Endothelial cell (in vitro differentiated cells): ENCODE measurements at regions not wholly inside any gene's neighbourhood (a gene's known extent, or its start where the extent isn't known, plus 50 kb on each side); places are given as distances from the start of the nearest gene placed in this dataset.
"Not testable (repeated sequence)": the region's sequence is repeated elsewhere in the genome, so short reads cannot be mapped to it uniquely, and the experiment has no call there.

Experiments used
- DNase-seq: peaks from one replicate; pipeline ENCODE4 v3.0.0; 2021; ENCODE audit warnings: low spot score
- H3K27ac Mint-ChIP-seq: one replicate; pipeline ENCODE4 v1.8.0; 2021; ENCODE audit warnings: mixed read lengths, inconsistent platforms; ENCODE audit not compliant: unreplicated experiment
- H3K27me3 Mint-ChIP-seq: one replicate; pipeline ENCODE4 v1.8.0; 2021; ENCODE audit warnings: mild to moderate bottlenecking, moderate library complexity, mixed read lengths, inconsistent platforms; ENCODE audit not compliant: unreplicated experiment
- H3K36me3 Mint-ChIP-seq: one replicate; pipeline ENCODE4 v1.8.0; 2021; ENCODE audit warnings: mild to moderate bottlenecking, low read depth, mixed read lengths, inconsistent platforms; ENCODE audit not compliant: unreplicated experiment
- H3K4me1 Mint-ChIP-seq: one replicate; pipeline ENCODE4 v1.8.0; 2021; ENCODE audit warnings: mild to moderate bottlenecking, mixed read lengths, inconsistent platforms; ENCODE audit not compliant: unreplicated experiment
- H3K4me3 Mint-ChIP-seq: one replicate; pipeline ENCODE4 v1.8.0; 2021; ENCODE audit warnings: mild to moderate bottlenecking, mixed read lengths, inconsistent platforms; ENCODE audit not compliant: unreplicated experiment
- H3K9me3 Mint-ChIP-seq: one replicate; pipeline ENCODE4 v1.8.0; 2021; ENCODE audit warnings: mixed read lengths, inconsistent platforms; ENCODE audit not compliant: unreplicated experiment
- CTCF ChIP-seq: fragments of 200-600 bp; sonication (generic); IDR thresholded peaks from one replicate; pipeline ENCODE4 v1.5.0; 2021; ENCODE audit warnings: antibody characterized with exemption; ENCODE audit not compliant: unreplicated experiment

- Mint-ChIP-seq H3K27ac (no peak overlapping the region), H3K4me3 (no peak overlapping the region), H3K9me3 (no peaks in the 10 kb centered on the region), H3K27me3 (peaks cover 2% of the 10 kb centered on the region), H3K36me3 (no peaks in the 10 kb centered on the region), H3K4me1 (no peaks in the 10 kb centered on the region)
- no peak for TF ChIP-seq CTCF
- DNase-seq: no peak
These were observed 76.0 kb upstream of the SLC35F3 start for GRCh38 chr1:233828480-233828879.

- no peaks in the 10 kb centered on the region for H3K36me3 Mint-ChIP-seq
- H3K4me1 Mint-ChIP-seq: no peaks in the 10 kb centered on the region
- no peak overlapping the region for H3K4me3 Mint-ChIP-seq
- H3K27me3 Mint-ChIP-seq: no peaks in the 10 kb centered on the region
- no peak for TF ChIP-seq CTCF
- no peaks in the 10 kb centered on the region for H3K9me3 Mint-ChIP-seq
- DNase-seq: no peak
- no peak overlapping the region for H3K27ac Mint-ChIP-seq
These were observed 69.9 kb upstream of the SLC35F3 start for GRCh38 chr1:233834609-233835008.

GRCh38 chr1:233838207-233838606 lies 66.3 kb upstream of the SLC35F3 start:
- H3K27me3 Mint-ChIP-seq, DNase-seq, H3K4me3 Mint-ChIP-seq, H3K4me1 Mint-ChIP-seq, H3K27ac Mint-ChIP-seq, H3K9me3 Mint-ChIP-seq, H3K36me3 Mint-ChIP-seq: not testable (repeated sequence)

- H3K9me3 Mint-ChIP-seq: no peaks in the 10 kb centered on the region
- H3K4me3 Mint-ChIP-seq: no peak overlapping the region
- no peaks in the 10 kb centered on the region for H3K27me3 Mint-ChIP-seq
- no peaks in the 10 kb centered on the region for H3K36me3 Mint-ChIP-seq
- no peak for TF ChIP-seq CTCF
- H3K27ac Mint-ChIP-seq: no peak overlapping the region
- no peak for DNase-seq
- peaks cover 5% of the 10 kb centered on the region for H3K4me1 Mint-ChIP-seq
These were observed 60.8 kb upstream of the SLC35F3 start for GRCh38 chr1:233843525-233844204.

GRCh38 chr1:233844275-233844674 lies 60.2 kb upstream of the SLC35F3 start:
- Mint-ChIP-seq H3K4me1 (peaks cover 5% of the 10 kb centered on the region), H3K9me3 (no peaks in the 10 kb centered on the region), H3K4me3 (no peak overlapping the region), H3K27ac (no peak overlapping the region), H3K36me3 (no peaks in the 10 kb centered on the region), H3K27me3 (no peaks in the 10 kb centered on the region)
- TF ChIP-seq CTCF: no peak
- no peak for DNase-seq
